Islet precursor cell (in vitro differentiated cells): ENCODE measurements at regions not wholly inside any gene's neighbourhood (a gene's known extent, or its start where the extent isn't known, plus 50 kb on each side); places are given as distances from the start of the nearest gene placed in this dataset.
A peak's percentile ranks its signal among the peaks of the same experiment; 100 is the strongest.
"Not testable (repeated sequence)": the region's sequence is repeated elsewhere in the genome, so short reads cannot be mapped to it uniquely, and the experiment has no call there.

Experiments used
- DNase-seq: peaks from one replicate; pipeline ENCODE4 v3.0.0-alpha.2; 2018

GRCh38 chr7:45268013-45268412 lies 110.4 kb downstream of the RAMP3 start:
- no peak for DNase-seq

GRCh38 chr7:45269192-45269591 lies 111.6 kb downstream of the RAMP3 start:
- DNase-seq = no peak

GRCh38 chr7:45278763-45279398 lies 121.3 kb downstream of the RAMP3 start:
- DNase-seq = no peak

DNA sequence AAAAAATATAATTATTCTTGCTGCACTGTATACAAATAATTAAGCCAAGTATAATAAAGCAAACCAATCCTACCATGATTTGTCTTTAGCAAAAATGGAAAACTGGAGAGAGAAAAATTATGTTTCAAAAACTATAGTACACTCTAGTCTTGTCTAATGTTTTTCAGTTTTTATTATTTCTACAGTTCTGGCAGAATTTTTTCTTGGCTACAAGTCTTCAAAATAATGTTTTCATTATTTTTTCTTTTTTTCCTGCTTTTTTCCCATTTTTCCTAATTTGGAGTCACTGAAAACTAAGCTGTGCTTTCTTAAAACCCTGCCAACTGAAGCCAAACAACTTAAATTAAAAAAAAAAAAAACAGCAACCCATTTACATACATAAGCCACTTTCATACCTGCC lies 132.0 kb downstream of the RAMP3 start:
- DNase-seq = not testable (repeated sequence)

DNA sequence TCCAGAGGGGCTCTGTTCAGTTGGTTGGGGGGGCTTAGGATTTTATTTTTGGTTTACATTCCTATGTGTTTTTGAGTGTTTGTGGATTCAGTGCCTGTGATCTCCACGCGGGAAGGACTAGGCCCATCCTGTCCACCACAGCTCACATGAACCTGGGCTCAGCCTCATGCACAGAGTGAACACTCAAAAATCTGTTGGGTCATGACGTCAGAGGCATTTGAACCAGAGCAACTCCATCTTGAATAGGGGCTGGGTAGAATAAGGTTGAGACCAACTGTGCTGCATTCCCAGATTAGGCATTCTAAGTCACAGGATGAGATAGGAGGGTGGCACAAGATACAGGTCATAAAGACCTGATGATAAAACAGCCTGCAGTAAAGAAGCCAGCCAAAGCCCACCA lies 133.3 kb downstream of the RAMP3 start:
- no peak for DNase-seq

DNA sequence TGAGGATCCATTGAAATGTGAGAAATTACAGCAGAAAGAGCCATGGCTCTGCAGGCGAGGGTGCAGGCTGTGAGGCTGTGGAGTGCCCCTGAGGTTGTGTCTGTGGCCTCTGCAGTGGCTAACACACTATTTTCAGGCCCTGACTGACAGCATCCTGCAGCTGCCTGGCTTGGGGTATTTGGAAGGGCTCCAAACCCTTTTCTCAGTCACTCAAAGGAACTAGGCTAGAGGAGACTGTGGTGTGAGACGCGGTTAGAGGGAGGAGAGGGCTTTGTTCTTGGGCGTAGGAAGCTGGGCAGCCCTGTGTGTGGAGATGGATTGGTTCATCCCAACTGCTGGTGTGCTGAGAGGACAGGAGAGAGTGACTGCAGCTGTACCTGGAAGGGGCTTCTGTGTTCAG lies 134.9 kb downstream of the RAMP3 start:
- DNase-seq = no peak

DNA sequence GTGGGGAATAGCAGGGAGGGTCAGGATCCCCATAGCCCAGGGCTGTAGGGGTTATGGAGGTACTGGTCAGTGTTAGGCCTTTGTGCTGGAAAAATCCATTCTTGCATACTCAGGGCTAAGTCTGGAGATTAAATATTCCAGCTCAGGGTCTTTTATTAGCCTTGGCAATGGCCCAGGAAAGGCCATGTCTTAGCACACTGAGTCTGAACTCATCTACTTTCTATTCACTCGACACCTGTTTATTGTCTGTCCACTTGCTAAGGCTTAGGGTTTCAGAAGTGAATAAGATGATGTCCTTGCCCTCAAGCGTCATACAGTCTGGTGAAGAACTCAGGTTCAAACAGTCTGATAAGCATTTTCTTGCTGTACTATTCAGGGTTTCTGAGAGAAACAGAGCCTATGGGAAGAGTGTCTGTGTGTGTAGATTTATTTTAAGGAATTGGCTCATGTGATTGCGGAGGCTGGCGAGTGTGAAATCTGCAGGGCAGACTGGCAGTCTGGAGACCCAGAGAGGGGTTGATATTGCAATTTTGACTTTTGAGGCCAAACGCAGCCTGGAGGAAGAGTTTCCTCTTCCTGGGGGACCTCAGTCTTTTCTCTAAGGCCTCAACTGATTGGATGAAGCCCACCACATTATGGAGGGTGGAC lies 135.8 kb downstream of the RAMP3 start:
- no peak for DNase-seq

- DNase-seq = no peak
Observed at GRCh38 chr7:45294559-45294958, 137.0 kb downstream of the RAMP3 start.

DNA sequence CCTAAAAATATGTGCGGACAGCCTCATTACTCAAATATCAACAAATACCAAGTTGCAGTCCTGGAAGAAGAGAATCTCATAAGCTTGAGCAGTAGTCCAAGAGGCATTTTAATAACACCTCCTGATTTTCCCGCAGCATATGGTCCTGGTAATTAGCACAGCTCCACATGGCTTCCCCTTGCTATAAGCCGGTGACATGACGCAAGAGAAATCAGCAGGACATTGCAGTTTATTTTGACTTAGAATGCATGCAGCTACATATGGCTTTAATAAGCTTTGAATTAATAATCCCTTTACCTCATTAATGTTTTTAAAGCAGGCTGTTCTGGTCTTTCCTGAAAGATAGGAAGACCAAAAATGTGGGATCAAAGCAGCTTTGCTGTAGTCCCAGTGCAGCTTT lies 137.6 kb downstream of the RAMP3 start:
- DNase-seq = no peak

- DNase-seq = no peak
Observed at GRCh38 chr7:45296748-45297147, 139.2 kb downstream of the RAMP3 start.

- no peak for DNase-seq
Observed at GRCh38 chr7:45306752-45307305, 149.2 kb downstream of the RAMP3 start.

GRCh38 chr7:45311597-45311996 lies 154.0 kb downstream of the RAMP3 start:
- DNase-seq = no peak

DNA sequence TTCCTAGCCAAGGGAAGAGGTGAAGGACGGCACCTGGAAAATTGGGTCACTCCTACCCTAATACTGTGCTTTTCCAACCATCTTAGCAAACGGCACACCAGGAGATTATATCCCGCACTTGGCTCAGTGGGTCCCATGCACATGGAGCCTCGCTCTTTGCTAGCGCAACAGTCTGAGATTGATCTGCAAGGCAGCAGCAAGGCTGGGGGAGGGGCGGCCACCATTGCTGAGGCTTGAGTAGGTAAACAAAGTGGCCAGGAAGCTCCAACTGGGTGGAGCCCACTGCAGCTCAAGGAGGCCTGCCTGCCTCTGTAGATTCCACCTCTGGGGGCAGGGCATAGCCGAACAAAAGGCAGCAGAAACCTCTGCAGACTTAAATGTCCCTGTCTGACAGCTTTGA lies 157.9 kb downstream of the RAMP3 start:
- not testable (repeated sequence) for DNase-seq

GRCh38 chr7:45324683-45325237 lies 167.2 kb downstream of the RAMP3 start:
- no peak for DNase-seq

GRCh38 chr7:45325378-45325777 lies 167.8 kb downstream of the RAMP3 start:
- DNase-seq = no peak

- DNase-seq = no peak
Observed at GRCh38 chr7:45328403-45328981, 170.9 kb downstream of the RAMP3 start.

GRCh38 chr7:45331563-45331962 lies 174.0 kb downstream of the RAMP3 start:
- no peak for DNase-seq

DNA sequence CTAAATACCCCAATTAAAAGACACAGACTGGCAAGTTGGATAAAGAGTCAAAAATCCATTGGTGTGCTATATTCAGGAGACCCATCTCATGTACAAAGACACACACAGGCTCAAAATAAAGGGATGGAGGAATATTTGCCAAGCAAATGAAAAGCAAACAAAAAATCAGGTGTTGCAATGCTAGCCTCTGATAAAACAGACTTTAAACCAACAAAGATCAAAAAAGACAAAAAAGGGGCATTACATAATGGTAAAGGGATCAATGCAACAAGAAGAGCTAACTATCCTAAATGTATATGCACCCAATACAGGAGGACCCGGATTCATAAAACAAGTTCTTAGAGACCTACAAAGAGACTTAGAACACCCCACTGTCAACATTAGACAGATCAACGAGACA lies 177.4 kb downstream of the RAMP3 start:
- not testable (repeated sequence) for DNase-seq

GRCh38 chr7:45342236-45342635 lies 184.6 kb downstream of the RAMP3 start:
- DNase-seq = no peak

DNA sequence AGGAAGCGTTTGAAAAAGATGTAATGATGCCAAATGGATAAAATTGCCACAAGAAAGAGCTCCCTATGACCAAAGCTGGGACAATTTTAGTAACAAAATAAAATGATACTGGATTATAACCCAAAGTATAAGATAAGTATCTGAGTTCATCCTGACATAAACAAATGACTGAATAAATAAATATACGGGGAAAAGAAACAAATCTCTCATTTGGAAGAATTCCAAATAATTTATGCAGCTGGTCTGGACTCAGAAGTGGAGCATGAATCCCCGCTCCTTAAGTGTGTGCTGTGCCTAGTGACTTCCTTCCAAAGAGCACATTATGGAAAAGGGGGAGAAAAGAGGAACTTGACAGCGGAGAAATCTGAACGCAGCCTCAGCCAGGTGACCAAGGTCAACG lies 186.2 kb downstream of the RAMP3 start:
- no peak for DNase-seq

GRCh38 chr7:45347804-45348203 lies 190.2 kb downstream of the RAMP3 start:
- DNase-seq = peak; percentile 98

- no peak for DNase-seq
Observed at GRCh38 chr7:45349090-45349489, 191.5 kb downstream of the RAMP3 start.

DNA sequence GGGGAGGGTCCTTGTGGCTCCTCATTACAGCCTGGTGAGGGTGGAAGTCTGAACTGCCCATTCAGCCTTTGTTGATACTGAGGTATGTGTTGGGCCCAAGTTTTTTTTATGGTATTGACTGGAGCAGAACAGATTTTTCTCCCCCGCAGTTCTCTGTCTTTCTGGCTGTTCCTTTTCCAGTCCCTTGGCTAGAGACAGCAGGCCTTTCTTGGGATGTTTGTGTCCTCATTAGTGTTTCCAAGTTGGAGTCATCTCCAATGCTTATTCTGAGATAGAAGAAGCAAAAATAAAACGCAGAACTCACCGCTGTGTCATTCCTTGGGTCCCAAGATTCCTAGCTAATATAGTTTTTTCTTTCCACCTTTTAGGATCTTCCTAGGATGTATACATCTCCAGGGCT lies 193.3 kb downstream of the RAMP3 start:
- DNase-seq = no peak

DNA sequence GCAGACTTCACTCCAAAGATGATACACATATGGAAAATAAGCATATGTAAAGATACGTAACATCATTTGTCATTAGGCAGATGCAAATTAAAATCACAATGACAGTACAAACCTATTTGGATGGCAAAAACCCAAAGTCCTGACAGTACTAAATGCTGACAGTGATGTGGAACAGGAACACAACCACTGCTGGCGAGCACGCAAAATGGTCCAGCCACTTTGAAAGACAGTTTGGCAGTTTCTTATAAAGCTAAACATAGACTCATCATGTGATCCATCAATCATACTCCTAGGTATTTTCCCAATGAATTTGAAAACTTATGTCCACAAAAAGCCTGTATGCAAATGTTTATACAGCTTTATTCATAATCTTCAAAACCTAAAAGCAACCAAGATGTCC lies 200.7 kb downstream of the RAMP3 start:
- no peak for DNase-seq
